ENCODE measurements at regions not wholly inside any gene's neighbourhood (a gene's known extent, or its start where the extent isn't known, plus 50 kb on each side); places are given as distances from the start of the nearest gene placed in this dataset.

GRCh38 chr14:71636820-71637471 is 295.3 kb upstream of the RGS6 start:
- TF ChIP-seq POLR2AphosphoS5 (IDR thresholded peaks at IDR 0.05; ENCODE audit: low read depth), result no peak
- no peak for TF ChIP-seq ZNF331 (CRISPR knock-in tag; IDR thresholded peaks at IDR 0.05; ENCODE audit: low read depth)
- TF ChIP-seq STAT1 (IDR thresholded peaks at IDR 0.05; ENCODE audit: unreplicated experiment), result no peak
- no peak for TF ChIP-seq JUNB (IDR thresholded peaks at IDR 0.05; ENCODE audit: unreplicated experiment)
- TF ChIP-seq NANOG (IDR thresholded peaks at IDR 0.05; ENCODE audit: borderline replicate concordance), result no peak
- TF ChIP-seq ZNF462 (CRISPR knock-in tag; IDR thresholded peaks at IDR 0.05), result no peak
- TF ChIP-seq CTCF (conservative IDR thresholded peaks at IDR 0.05; ENCODE audit: low read depth in 2 of 2), result no peak
- no peak for TF ChIP-seq REST (IDR thresholded peaks at IDR 0.05; ENCODE audit: unreplicated experiment)
- no peak for TF ChIP-seq ZNF114 (CRISPR knock-in tag; IDR thresholded peaks at IDR 0.05)
- TF ChIP-seq ETS1 (IDR thresholded peaks at IDR 0.05), result no peak
- TF ChIP-seq EZH2 (IDR thresholded peaks at IDR 0.05; ENCODE audit: low read depth, unreplicated experiment), result no peak
- TF ChIP-seq EZH2phosphoT487 (IDR thresholded peaks at IDR 0.05; ENCODE audit: unreplicated experiment), result no peak
- no peak for TF ChIP-seq CREB1 (CRISPR knock-in tag; IDR thresholded peaks at IDR 0.05; ENCODE audit: low read depth)
- ATAC-seq (no peak), DNase-seq (ENCODE audit: low spot score) (no peak)
- Histone ChIP-seq H3K36me3 (ENCODE audit: insufficient read depth) (no peaks in the 10 kb centered on the region), H3F3A (replicated peaks; ENCODE audit: low read depth) (no peaks in the 10 kb centered on the region), H2AFZ (no peak overlapping the region), H3K27ac (ENCODE audit: low read depth) (no peak overlapping the region), H3K4me1 (ENCODE audit: insufficient read depth) (no peaks in the 10 kb centered on the region), H3K4me2 (no peak overlapping the region), H3K27me3 (ENCODE audit: insufficient read depth) (no peaks in the 10 kb centered on the region), H4K20me1 (replicated peaks; ENCODE audit: insufficient read depth) (no peaks in the 10 kb centered on the region), H3K79me2 (replicated peaks; ENCODE audit: insufficient read depth) (no peaks in the 10 kb centered on the region; the same call in 1 of the 2 replicates), H3K9me2 (ENCODE audit: insufficient read depth) (no peaks in the 10 kb centered on the region), H3K4me3 (no peak overlapping the region)
- H3K4me3 Mint-ChIP-seq, result no peak overlapping the region
- peaks cover 2% of the 10 kb centered on the region for H3K27me3 Mint-ChIP-seq (ENCODE audit: insufficient read depth, low read depth, poor library complexity)
- peaks cover 7% of the 10 kb centered on the region for H3K9me3 Mint-ChIP-seq
- H3K4me1 Mint-ChIP-seq, result peaks cover 6% of the 10 kb centered on the region; the same call in 2 of the 3 replicates
- H3K27ac Mint-ChIP-seq, result no peak overlapping the region
- peaks cover 35% of the 10 kb centered on the region for H3K36me3 Mint-ChIP-seq (ENCODE audit: low read depth)

Data from GM23338 (cell line).